Hepatocyte (in vitro differentiated cells): ENCODE measurements at regions not wholly inside any gene's neighbourhood (a gene's known extent, or its start where the extent isn't known, plus 50 kb on each side); places are given as distances from the start of the nearest gene placed in this dataset.

ENCODE experiments used
- DNase-seq: peaks from one replicate; pipeline ENCODE4 v3.0.0-alpha.2; 2016; ENCODE audit warnings: low spot score
- H2AFZ ChIP-seq: fragments of 200-600 bp; sonication (generic); 2 replicates; pipeline ENCODE4 v1.6.0; 2016; ENCODE audit warnings: antibody characterized with exemption, mild to moderate bottlenecking
- H3K27ac ChIP-seq: fragments of 200-600 bp; sonication (generic); 2 replicates; pipeline ENCODE4 v1.5.1; 2016; ENCODE audit warnings: mild to moderate bottlenecking
- H3K27me3 ChIP-seq: fragments of 200-600 bp; sonication (generic); 2 replicates; pipeline ENCODE4 v1.6.1; 2016
- H3K36me3 ChIP-seq: fragments of 200-600 bp; sonication (generic); replicated peaks from 2 replicates; pipeline ENCODE4 v1.5.1; 2016; ENCODE audit warnings: low read depth; ENCODE audit not compliant: insufficient read depth
- H3K4me1 ChIP-seq: fragments of 200-600 bp; sonication (generic); 2 replicates; pipeline ENCODE4 v1.5.1; 2016; ENCODE audit warnings: mild to moderate bottlenecking, moderate library complexity; ENCODE audit not compliant: insufficient read depth
- H3K4me2 ChIP-seq: fragments of 200-600 bp; sonication (generic); 2 replicates; pipeline ENCODE4 v1.6.0; 2016
- H3K4me3 ChIP-seq: fragments of 200-600 bp; sonication (generic); 2 replicates; pipeline ENCODE4 v1.5.1; 2016; ENCODE audit warnings: mild to moderate bottlenecking
- H3K79me2 ChIP-seq: fragments of 200-600 bp; sonication (generic); 2 replicates; pipeline ENCODE4 v1.6.0; 2017; ENCODE audit warnings: mild to moderate bottlenecking
- H3K9me2 ChIP-seq: fragments of 200-600 bp; sonication (generic); replicated peaks from 2 replicates; pipeline ENCODE4 v1.6.0; 2017; ENCODE audit warnings: mild to moderate bottlenecking; ENCODE audit not compliant: insufficient read depth
- H3K9me3 ChIP-seq: fragments of 200-600 bp; sonication (generic); 2 replicates; pipeline ENCODE4 v1.5.1; 2016; ENCODE audit warnings: low read depth, mild to moderate bottlenecking
- H4K20me1 ChIP-seq: fragments of 200-600 bp; sonication (generic); 2 replicates; pipeline ENCODE4 v1.6.0; 2016; ENCODE audit warnings: mild to moderate bottlenecking; ENCODE audit not compliant: insufficient read depth, poor library complexity, severe bottlenecking
- CTCF ChIP-seq: fragments of 200-600 bp; sonication (generic); IDR thresholded peaks from 2 replicates; pipeline ENCODE4 v1.5.1; 2016; ENCODE audit warnings: antibody characterized with exemption, mild to moderate bottlenecking; ENCODE audit not compliant: poor library complexity
- EZH2 ChIP-seq: fragments of 200-600 bp; sonication (generic); IDR thresholded peaks from 2 replicates; pipeline ENCODE4 v1.6.1; 2016; ENCODE audit warnings: antibody characterized with exemption, mild to moderate bottlenecking, borderline replicate concordance
- EZH2phosphoT487 ChIP-seq: fragments of 200-600 bp; sonication (generic); IDR thresholded peaks from one replicate; pipeline ENCODE4 v1.6.1; 2018; ENCODE audit warnings: antibody characterized with exemption, mild to moderate bottlenecking, low read depth, moderate library complexity; ENCODE audit not compliant: unreplicated experiment, severe bottlenecking
- WGBS: methylation state at CpG from one replicate; pipeline ENCODE4 v1.1.6; 2016; ENCODE audit warnings: low lambda C conversion rate; ENCODE audit errors: missing lambda C conversion rate; 5-methylcytosine and 5-hydroxymethylcytosine counted together

GRCh38 chr10:52436664-52437063, 122.6 kb downstream of the DKK1 start:
- H3K36me3 ChIP-seq, result no peaks in the 10 kb centered on the region
- H3K9me2 ChIP-seq, result no peaks in the 10 kb centered on the region
- no peak overlapping the region for H3K4me2 ChIP-seq
- WGBS, result 77% methylated on average over 5 of the region's 5 CpGs
- no peak overlapping the region for H2AFZ ChIP-seq
- TF ChIP-seq EZH2, result no peak
- no peaks in the 10 kb centered on the region for H3K79me2 ChIP-seq
- H4K20me1 ChIP-seq, result no peaks in the 10 kb centered on the region
- no peak overlapping the region for H3K27ac ChIP-seq
- no peak overlapping the region for H3K4me3 ChIP-seq
- H3K27me3 ChIP-seq, result no peaks in the 10 kb centered on the region
- H3K4me1 ChIP-seq, result no peaks in the 10 kb centered on the region
- H3K9me3 ChIP-seq, result no peaks in the 10 kb centered on the region
- no peak for DNase-seq

- no peak for DNase-seq
- Histone ChIP-seq H3K79me2 (no peaks in the 10 kb centered on the region), H3K36me3 (no peaks in the 10 kb centered on the region), H3K27ac (no peak overlapping the region), H3K27me3 (no peaks in the 10 kb centered on the region), H4K20me1 (no peaks in the 10 kb centered on the region), H3K4me1 (no peaks in the 10 kb centered on the region), H3K9me2 (no peaks in the 10 kb centered on the region), H2AFZ (no peak overlapping the region), H3K4me2 (no peak overlapping the region), H3K9me3 (no peaks in the 10 kb centered on the region), H3K4me3 (no peak overlapping the region)
- TF ChIP-seq CTCF (no peak), EZH2phosphoT487 (no peak), EZH2 (no peak)
- 92% methylated on average over 1 of the region's 1 CpG for WGBS
These were observed 123.1 kb downstream of the DKK1 start for GRCh38 chr10:52437205-52437646.

GRCh38 chr10:52438119-52438518, 124.0 kb downstream of the DKK1 start:
- 87% methylated on average over 6 of the region's 6 CpGs for WGBS
- Histone ChIP-seq H4K20me1 (no peaks in the 10 kb centered on the region), H3K27me3 (no peaks in the 10 kb centered on the region), H3K4me3 (no peak overlapping the region), H3K9me2 (no peaks in the 10 kb centered on the region), H3K36me3 (no peaks in the 10 kb centered on the region), H3K4me1 (no peaks in the 10 kb centered on the region), H2AFZ (no peak overlapping the region), H3K79me2 (no peaks in the 10 kb centered on the region), H3K4me2 (no peak overlapping the region), H3K27ac (no peak overlapping the region), H3K9me3 (no peaks in the 10 kb centered on the region)
- no peak for DNase-seq
- TF ChIP-seq CTCF (no peak), EZH2 (no peak), EZH2phosphoT487 (no peak)

- no peaks in the 10 kb centered on the region for H3K9me3 ChIP-seq
- no peaks in the 10 kb centered on the region for H3K27me3 ChIP-seq
- no peak overlapping the region for H3K4me3 ChIP-seq
- H3K4me1 ChIP-seq, result no peaks in the 10 kb centered on the region
- no peaks in the 10 kb centered on the region for H3K79me2 ChIP-seq
- H4K20me1 ChIP-seq, result no peaks in the 10 kb centered on the region
- H2AFZ ChIP-seq, result no peak overlapping the region
- H3K36me3 ChIP-seq, result no peaks in the 10 kb centered on the region
- TF ChIP-seq CTCF (no peak), EZH2 (no peak), EZH2phosphoT487 (no peak)
- H3K27ac ChIP-seq, result no peak overlapping the region
- no peaks in the 10 kb centered on the region for H3K9me2 ChIP-seq
- no peak overlapping the region for H3K4me2 ChIP-seq
- 75% methylated on average over 7 of the region's 7 CpGs for WGBS
- no peak for DNase-seq
These were observed 126.7 kb downstream of the DKK1 start for GRCh38 chr10:52440612-52441285.
